CD14-positive monocyte (primary cell): ENCODE measurements at regions not wholly inside any gene's neighbourhood (a gene's known extent, or its start where the extent isn't known, plus 50 kb on each side); places are given as distances from the start of the nearest gene placed in this dataset.

Experiments
- DNase-seq, 3 donors: peaks; one replicate each; pipeline ENCODE4 v3.0.0-alpha.2; 2011 to 2022
- H2AFZ ChIP-seq: 2 replicates; pipeline ENCODE4 v1.6.0; 2012; ENCODE audit warnings: mild to moderate bottlenecking, low read depth, low read length, inconsistent platforms; ENCODE audit not compliant: insufficient read depth, poor library complexity, severe bottlenecking
- H3K27ac ChIP-seq, 2 donors: 1 replicate in 1 of 2; 2 replicates in 1 of 2; pipeline ENCODE4 v1.5.1; 2012 to 2013; ENCODE audit warnings: low read length in 2 of 2, control low read depth in 1 of 2, inconsistent platforms in 1 of 2, low read depth in 1 of 2, mild to moderate bottlenecking in 1 of 2
- H3K27me3 ChIP-seq, 2 donors: one replicate each; pipeline versions ENCODE4 v1.6.0 to v1.6.1; 2011 to 2013; ENCODE audit warnings: low read length in 2 of 2; ENCODE audit not compliant: control insufficient read depth in 2 of 2, insufficient read depth in 2 of 2
- H3K36me3 ChIP-seq, 2 donors: replicated peaks in 1 of 2; 1 replicate in 1 of 2; 2 replicates in 1 of 2; pipeline versions ENCODE4 v1.5.1 to v1.6.1; 2012 to 2013; ENCODE audit warnings: low read length in 2 of 2, control low read depth in 1 of 2, inconsistent platforms in 1 of 2, mild to moderate bottlenecking in 1 of 2; ENCODE audit not compliant: insufficient read depth in 2 of 2, control insufficient read depth in 1 of 2
- H3K4me1 ChIP-seq, 2 donors: 1 replicate in 1 of 2; 2 replicates in 1 of 2; pipeline versions ENCODE4 v1.5.1 to v1.6.1; 2012 to 2013; ENCODE audit warnings: low read length in 2 of 2, control low read depth in 1 of 2, inconsistent platforms in 1 of 2, mild to moderate bottlenecking in 1 of 2, moderate library complexity in 1 of 2; ENCODE audit not compliant: insufficient read depth in 2 of 2, control insufficient read depth in 1 of 2
- H3K4me2 ChIP-seq: replicated peaks from 2 replicates; pipeline ENCODE3; 2012; ENCODE audit warnings: low read length, moderate library complexity, mild to moderate bottlenecking; ENCODE audit not compliant: poor library complexity, severe bottlenecking; ENCODE audit errors: extremely low read depth
- H3K4me3 ChIP-seq, 3 experiments: fragments of 200-600 bp in 1 of 3; sonication (generic) in 1 of 3; replicated peaks in 1 of 3; 1 replicate in 2 of 3; 2 replicates in 1 of 3; pipeline ENCODE4 v1.5.1; 2011 to 2013; ENCODE audit warnings: low read length in 3 of 3, mild to moderate bottlenecking in 3 of 3, control low read depth in 2 of 3, low read depth in 2 of 3, inconsistent platforms in 1 of 3, moderate library complexity in 1 of 3
- H3K79me2 ChIP-seq: 2 replicates; pipeline ENCODE4 v1.6.0; 2012; ENCODE audit warnings: mild to moderate bottlenecking, control low read depth, inconsistent platforms, low read length, moderate library complexity; ENCODE audit not compliant: insufficient read depth
- H3K9ac ChIP-seq: 2 replicates; pipeline ENCODE4 v1.6.0; 2017; ENCODE audit warnings: low read length, mild to moderate bottlenecking; ENCODE audit not compliant: insufficient read depth, poor library complexity, severe bottlenecking
- H3K9me3 ChIP-seq, 2 donors: replicated peaks in 1 of 2; 1 replicate in 1 of 2; 2 replicates in 1 of 2; pipeline versions ENCODE4 v1.5.1 to v1.6.1; 2012 to 2013; ENCODE audit warnings: low read length in 2 of 2, control low read depth in 1 of 2; ENCODE audit not compliant: control insufficient read depth in 1 of 2, insufficient read depth in 1 of 2
- H4K20me1 ChIP-seq: 2 replicates; pipeline ENCODE4 v1.6.0; 2012; ENCODE audit warnings: mild to moderate bottlenecking, low read length, control low read depth, moderate library complexity; ENCODE audit not compliant: insufficient read depth
- H3K27ac Mint-ChIP-seq, 7 donors: one replicate each; pipeline ENCODE4 v1.8.0; 2020; ENCODE audit warnings: mild to moderate bottlenecking in 7 of 7, mixed read lengths in 7 of 7, moderate library complexity in 6 of 7, inconsistent platforms in 2 of 7
- H3K27me3 Mint-ChIP-seq, 3 donors: one replicate each; pipeline ENCODE4 v1.8.0; 2021 to 2022; ENCODE audit warnings: low read depth in 3 of 3, mild to moderate bottlenecking in 3 of 3, mixed read lengths in 3 of 3, moderate library complexity in 3 of 3, inconsistent platforms in 1 of 3
- H3K36me3 Mint-ChIP-seq, 2 donors: one replicate each; pipeline ENCODE4 v1.8.0; 2020; ENCODE audit warnings: mixed read lengths in 2 of 2, inconsistent platforms in 1 of 2, mild to moderate bottlenecking in 1 of 2
- H3K4me1 Mint-ChIP-seq: one replicate; pipeline ENCODE4 v1.8.0; 2020; ENCODE audit warnings: mild to moderate bottlenecking, mixed read lengths
- H3K4me3 Mint-ChIP-seq, 2 donors: one replicate each; pipeline ENCODE4 v1.8.0; 2020; ENCODE audit warnings: mild to moderate bottlenecking in 2 of 2, mixed read lengths in 2 of 2, moderate library complexity in 1 of 2
- H3K9me3 Mint-ChIP-seq, 7 donors: one replicate each; pipeline ENCODE4 v1.8.0; 2020 to 2022; ENCODE audit warnings: mixed read lengths in 7 of 7, mild to moderate bottlenecking in 6 of 7, moderate library complexity in 6 of 7, inconsistent platforms in 2 of 7
- CTCF ChIP-seq: fragments of 200-600 bp; IDR thresholded peaks from one replicate; pipeline ENCODE4 v1.8.0; 2022; ENCODE audit warnings: antibody characterized with exemption, mild to moderate bottlenecking
- WGBS: methylation state at CpG from one replicate; pipeline ENCODE4 v1.1.5; 2013; ENCODE audit warnings: missing lambda C conversion rate; ENCODE audit not compliant: insufficient coverage; 5-methylcytosine and 5-hydroxymethylcytosine counted together
- intact Hi-C, 2 donors: fragments of 100-400 bp; cut with micrococcal nuclease; formaldehyde crosslinking; loops; one replicate each; pipeline versions ENCODE4 v1.15.0 to v1.15.1; 2023

GRCh38 chr13:105341758-105342157, 1193.7 kb downstream of the EFNB2 start:
- no peak for DNase-seq
- Mint-ChIP-seq H3K27ac (no peak overlapping the region), H3K4me1 (no peaks in the 10 kb centered on the region), H3K27me3 (no peaks in the 10 kb centered on the region), H3K9me3 (peaks cover 0 to 6% (median 1%) of the 10 kb centered on the region in 7 donors), H3K4me3 (no peak overlapping the region), H3K36me3 (no peaks in the 10 kb centered on the region)
- H3K36me3 ChIP-seq: no peaks in the 10 kb centered on the region
- 83% methylated on average over 1 of the region's 2 CpGs for WGBS
- H3K79me2 ChIP-seq: no peaks in the 10 kb centered on the region
- no peak for TF ChIP-seq CTCF
- H4K20me1 ChIP-seq: no peaks in the 10 kb centered on the region
- no peak overlapping the region for H3K4me3 ChIP-seq
- H3K27ac ChIP-seq: no peak overlapping the region
- no peaks in the 10 kb centered on the region for H3K4me1 ChIP-seq
- H3K9me3 ChIP-seq: peaks cover 0 to 4% of the 10 kb centered on the region in 2 donors
- intact Hi-C loops: no loop called here
- no peaks in the 10 kb centered on the region for H3K27me3 ChIP-seq
- no peak overlapping the region for H3K4me2 ChIP-seq
- H3K9ac ChIP-seq: no peak overlapping the region
- H2AFZ ChIP-seq: no peak overlapping the region

- Mint-ChIP-seq H3K36me3 (no peaks in the 10 kb centered on the region), H3K27ac (peak overlapping the region in 1 of 7 donors; percentile 43), H3K4me1 (no peaks in the 10 kb centered on the region), H3K4me3 (no peak overlapping the region), H3K27me3 (no peaks in the 10 kb centered on the region), H3K9me3 (peaks cover 0 to 4% (median 1%) of the 10 kb centered on the region in 7 donors)
- no peak for TF ChIP-seq CTCF
- Histone ChIP-seq H3K79me2 (no peaks in the 10 kb centered on the region), H3K4me3 (no peak overlapping the region), H3K4me1 (no peaks in the 10 kb centered on the region), H2AFZ (no peak overlapping the region), H3K9me3 (peaks cover 0 to 4% of the 10 kb centered on the region in 2 donors), H3K27ac (no peak overlapping the region), H4K20me1 (no peaks in the 10 kb centered on the region), H3K36me3 (no peaks in the 10 kb centered on the region), H3K27me3 (no peaks in the 10 kb centered on the region), H3K9ac (no peak overlapping the region), H3K4me2 (no peak overlapping the region)
- DNase-seq: no peak
- WGBS: 100% methylated on average over 3 of the region's 3 CpGs
- intact Hi-C loops: no loop called here
Observed at GRCh38 chr13:105341256-105341655, 1194.2 kb downstream of the EFNB2 start.
